B cell (primary cell): ENCODE measurements at regions not wholly inside any gene's neighbourhood (a gene's known extent, or its start where the extent isn't known, plus 50 kb on each side); places are given as distances from the start of the nearest gene placed in this dataset.

Experiments used
- ATAC-seq: fragments of 200-7000 bp; cut with Tn5 transposase; one replicate; pipeline ENCODE4 v1.10.0; 2021; ENCODE audit warnings: low read depth, mild to moderate bottlenecking, moderate number of reproducible peaks, moderate library complexity
- CTCF ChIA-PET: fragments of 350-600 bp; sonication (Branson Sonifier 250); formaldehyde crosslinking; loops from one replicate; lab custom pipeline; 2021; ENCODE audit warnings: antibody characterized with exemption, inconsistent platforms; lab: Charles Lee
- POLR2A ChIA-PET: fragments of 350-600 bp; sonication (Branson Sonifier 250); formaldehyde crosslinking; loops from one replicate; lab custom pipeline; 2021; ENCODE audit warnings: antibody characterized with exemption; lab: Charles Lee
- DNase-seq: peaks from one replicate; pipeline ENCODE4 v3.0.0; 2013
- H2AFZ ChIP-seq: 2 replicates; pipeline ENCODE4 v1.6.1; 2012; ENCODE audit warnings: mild to moderate bottlenecking, low read depth, low read length; ENCODE audit not compliant: insufficient read depth, poor library complexity, severe bottlenecking
- H3K27ac ChIP-seq, 2 donors: 1 replicate in 1 of 2; 2 replicates in 1 of 2; pipeline ENCODE4 v1.5.1; 2012 to 2013; ENCODE audit warnings: low read length in 2 of 2, mild to moderate bottlenecking in 2 of 2, moderate library complexity in 1 of 2
- H3K27me3 ChIP-seq, 4 experiments: fragments of 200-600 bp in 1 of 4; sonication (generic) in 1 of 4; replicated peaks in 1 of 4; 1 replicate in 2 of 4; 2 replicates in 2 of 4; pipeline versions ENCODE4 v1.6.1 to v1.7.0; 2013 to 2016; ENCODE audit warnings: low read length in 3 of 4, mild to moderate bottlenecking in 2 of 4, mixed read lengths in 1 of 4, moderate library complexity in 1 of 4; ENCODE audit not compliant: insufficient read depth in 4 of 4, control insufficient read depth in 3 of 4; ENCODE audit errors: control extremely low read depth in 1 of 4
- H3K36me3 ChIP-seq, 2 experiments: replicated peaks in 1 of 2; 1 replicate in 1 of 2; 2 replicates in 1 of 2; pipeline versions ENCODE4 v1.6.1 to v1.7.1; 2013; ENCODE audit warnings: low read length in 1 of 2; ENCODE audit not compliant: insufficient read depth in 2 of 2, control insufficient read depth in 1 of 2; ENCODE audit errors: control extremely low read depth in 1 of 2, extremely low read depth in 1 of 2
- H3K4me1 ChIP-seq, 2 donors: fragments of 200-600 bp in 1 of 2; sonication (generic) in 1 of 2; 1 replicate in 1 of 2; 2 replicates in 1 of 2; pipeline versions ENCODE4 v1.5.1 to v1.6.1; 2013 to 2017; ENCODE audit warnings: low read length in 2 of 2; ENCODE audit not compliant: control insufficient read depth in 2 of 2, insufficient read depth in 2 of 2
- H3K4me2 ChIP-seq: replicated peaks from 2 replicates; pipeline ENCODE3; 2012; ENCODE audit warnings: mild to moderate bottlenecking, low read depth, low read length; ENCODE audit not compliant: poor library complexity, severe bottlenecking
- H3K4me3 ChIP-seq, 5 experiments: fragments of 200-600 bp in 1 of 5; sonication (generic) in 1 of 5; 1 replicate in 3 of 5; 2 replicates in 2 of 5; pipeline versions ENCODE4 v1.5.1 to v1.7.0; 2011 to 2016; ENCODE audit warnings: low read length in 4 of 5, mild to moderate bottlenecking in 4 of 5, low read depth in 2 of 5, control low read depth in 1 of 5, moderate library complexity in 1 of 5; ENCODE audit not compliant: insufficient read depth in 1 of 5; ENCODE audit errors: control extremely low read depth in 1 of 5, extremely low read depth in 1 of 5
- H3K79me2 ChIP-seq: fragments of 200-600 bp; sonication (generic); one replicate; pipeline ENCODE4 v1.6.0; 2016; ENCODE audit warnings: low read length; ENCODE audit not compliant: control insufficient read depth, insufficient read depth
- H3K9ac ChIP-seq: fragments of 200-600 bp; sonication (generic); 2 replicates; pipeline ENCODE4 v1.6.1; 2017; ENCODE audit warnings: mild to moderate bottlenecking, low read length, moderate library complexity
- H3K9me3 ChIP-seq, 3 donors: one replicate each; pipeline versions ENCODE4 v1.6.1 to v1.7.1; 2013; ENCODE audit warnings: low read length in 2 of 3; ENCODE audit not compliant: control insufficient read depth in 2 of 3, insufficient read depth in 1 of 3; ENCODE audit errors: control extremely low read depth in 1 of 3
- H4K20me1 ChIP-seq: 2 replicates; pipeline ENCODE4 v1.6.0; 2012; ENCODE audit warnings: mild to moderate bottlenecking, low read length; ENCODE audit not compliant: insufficient read depth, control insufficient read depth, poor library complexity, severe bottlenecking
- H3K27ac Mint-ChIP-seq: one replicate; pipeline ENCODE4 v1.8.0; 2021; ENCODE audit warnings: mixed read lengths
- H3K27me3 Mint-ChIP-seq: one replicate; pipeline ENCODE4 v1.8.0; 2021; ENCODE audit warnings: mixed read lengths
- H3K4me1 Mint-ChIP-seq: one replicate; pipeline ENCODE4 v1.8.0; 2021; ENCODE audit warnings: mixed read lengths
- H3K4me3 Mint-ChIP-seq: one replicate; pipeline ENCODE4 v1.8.0; 2021; ENCODE audit warnings: mixed read lengths
- H3K9me3 Mint-ChIP-seq: one replicate; pipeline ENCODE4 v1.8.0; 2022; ENCODE audit warnings: mixed read lengths; ENCODE audit not compliant: insufficient read depth
- CTCF ChIP-seq: fragments of 200-600 bp; IDR thresholded peaks from one replicate; pipeline ENCODE4 v1.8.0; 2022; ENCODE audit warnings: antibody characterized with exemption, mild to moderate bottlenecking
- EZH2 ChIP-seq: IDR thresholded peaks from 2 replicates; pipeline ENCODE4 v1.6.1; 2012; ENCODE audit warnings: borderline replicate concordance, low read depth, mild to moderate bottlenecking, moderate library complexity, low read length; ENCODE audit not compliant: insufficient read depth, poor library complexity, severe bottlenecking
- WGBS: methylation state at CpG from one replicate; pipeline ENCODE4 v1.1.5; 2013; ENCODE audit warnings: missing lambda C conversion rate; ENCODE audit not compliant: insufficient coverage; 5-methylcytosine and 5-hydroxymethylcytosine counted together
- intact Hi-C: fragments of 100-400 bp; cut with micrococcal nuclease; formaldehyde crosslinking; loops from one replicate; pipeline ENCODE4 v1.10.0; 2022

GRCh38 chr6:95469511-95469910 is 107.8 kb upstream of the MANEA start:
- H3K27me3 ChIP-seq: no peaks in the 10 kb centered on the region
- H4K20me1 ChIP-seq: no peaks in the 10 kb centered on the region
- no peaks in the 10 kb centered on the region for H3K4me1 ChIP-seq
- no peak overlapping the region for H3K9ac ChIP-seq
- no peaks in the 10 kb centered on the region for H3K9me3 Mint-ChIP-seq
- H3K4me2 ChIP-seq: no peak overlapping the region
- H3K4me3 ChIP-seq: no peak overlapping the region
- no peak overlapping the region for H3K4me3 Mint-ChIP-seq
- TF ChIP-seq CTCF (no peak), EZH2 (no peak)
- intact Hi-C loops: no loop called here
- WGBS: no CpG with 5 or more reads among the region's 2 CpGs
- no peak overlapping the region for H3K27ac ChIP-seq
- H3K27ac Mint-ChIP-seq: no peak overlapping the region
- DNase-seq (no peak), ATAC-seq (no peak)
- ChIA-PET CTCF (no interaction called here), POLR2A (no interaction called here)
- no peaks in the 10 kb centered on the region for H3K9me3 ChIP-seq
- no peaks in the 10 kb centered on the region for H3K4me1 Mint-ChIP-seq
- H3K36me3 ChIP-seq: no peaks in the 10 kb centered on the region
- H3K27me3 Mint-ChIP-seq: no peaks in the 10 kb centered on the region
- no peaks in the 10 kb centered on the region for H3K79me2 ChIP-seq
- H2AFZ ChIP-seq: no peak overlapping the region

- H3K4me1 ChIP-seq: no peaks in the 10 kb centered on the region
- no peak overlapping the region for H3K27ac ChIP-seq
- no peak overlapping the region for H3K4me2 ChIP-seq
- DNase-seq (no peak), ATAC-seq (no peak)
- no peaks in the 10 kb centered on the region for H3K27me3 ChIP-seq
- H2AFZ ChIP-seq: no peak overlapping the region
- H3K27me3 Mint-ChIP-seq: no peaks in the 10 kb centered on the region
- intact Hi-C loops: no loop called here
- no peak overlapping the region for H3K9ac ChIP-seq
- no peaks in the 10 kb centered on the region for H3K79me2 ChIP-seq
- H3K4me1 Mint-ChIP-seq: no peaks in the 10 kb centered on the region
- TF ChIP-seq CTCF: no peak
- no peak for TF ChIP-seq EZH2
- peaks cover 0 to 3% (median 0%) of the 10 kb centered on the region in 3 donors for H3K9me3 ChIP-seq
- no peaks in the 10 kb centered on the region for H4K20me1 ChIP-seq
- H3K9me3 Mint-ChIP-seq: no peaks in the 10 kb centered on the region
- no peak overlapping the region for H3K27ac Mint-ChIP-seq
- no peak overlapping the region for H3K4me3 ChIP-seq
- H3K36me3 ChIP-seq: no peaks in the 10 kb centered on the region
- POLR2A ChIA-PET: no interaction called here
- CTCF ChIA-PET: no interaction called here
- H3K4me3 Mint-ChIP-seq: no peak overlapping the region
Observed at GRCh38 chr6:95478941-95479340, 98.4 kb upstream of the MANEA start.
